ENCODE measurements at regions not wholly inside any gene's neighbourhood (a gene's known extent, or its start where the extent isn't known, plus 50 kb on each side); places are given as distances from the start of the nearest gene placed in this dataset.
"Not testable (repeated sequence)": the region's sequence is repeated elsewhere in the genome, so short reads cannot be mapped to it uniquely, and the experiment has no call there.

GRCh38 chr3:166706094-166706493 is 674.0 kb downstream of the ZBBX start:
- H3K27ac Mint-ChIP-seq: no peak overlapping the region
- H3K9me3 Mint-ChIP-seq: peaks cover 0 to 24% (median 3%) of the 10 kb centered on the region in 5 donors
- H3K4me1 Mint-ChIP-seq: no peaks in the 10 kb centered on the region
- H3K36me3 Mint-ChIP-seq: no peaks in the 10 kb centered on the region
- H3K4me3 Mint-ChIP-seq: no peak overlapping the region
- CTCF ChIA-PET: no interaction called here
- H3K4me1 ChIP-seq (ENCODE audit: insufficient read depth, low read length): no peaks in the 10 kb centered on the region
- H3K9me3 ChIP-seq (ENCODE audit: low read length): no peaks in the 10 kb centered on the region
- H3K27ac ChIP-seq (ENCODE audit: low read depth, low read length): no peak overlapping the region
- POLR2A ChIA-PET: no interaction called here
- H3K27me3 ChIP-seq (ENCODE audit: insufficient read depth, low read length, poor library complexity, severe bottlenecking): no peaks in the 10 kb centered on the region
- H3K4me3 ChIP-seq (ENCODE audit: low read length): no peak overlapping the region
- H3K27me3 Mint-ChIP-seq: no peaks in the 10 kb centered on the region
- no peak for DNase-seq
- H3K36me3 ChIP-seq (ENCODE audit: insufficient read depth, low read length): no peaks in the 10 kb centered on the region

GRCh38 chr3:166697495-166697894 is 682.6 kb downstream of the ZBBX start:
- CTCF ChIA-PET: no interaction called here
- H3K9me3 Mint-ChIP-seq: peaks cover 0 to 30% (median 0%) of the 10 kb centered on the region in 5 donors
- H3K4me3 ChIP-seq (ENCODE audit: low read length): no peak overlapping the region
- no peaks in the 10 kb centered on the region for H3K36me3 Mint-ChIP-seq
- no peaks in the 10 kb centered on the region for H3K36me3 ChIP-seq (ENCODE audit: insufficient read depth, low read length)
- H3K27ac ChIP-seq (ENCODE audit: low read depth, low read length): no peak overlapping the region
- H3K4me1 Mint-ChIP-seq: no peaks in the 10 kb centered on the region
- no peaks in the 10 kb centered on the region for H3K9me3 ChIP-seq (ENCODE audit: low read length)
- H3K27ac Mint-ChIP-seq: no peak overlapping the region
- DNase-seq: no peak
- no peaks in the 10 kb centered on the region for H3K4me1 ChIP-seq (ENCODE audit: insufficient read depth, low read length)
- H3K4me3 Mint-ChIP-seq: no peak overlapping the region
- POLR2A ChIA-PET: no interaction called here
- no peaks in the 10 kb centered on the region for H3K27me3 Mint-ChIP-seq
- no peaks in the 10 kb centered on the region for H3K27me3 ChIP-seq (ENCODE audit: insufficient read depth, low read length, poor library complexity, severe bottlenecking)

GRCh38 chr3:166696103-166696502 is 684.0 kb downstream of the ZBBX start:
- no peak overlapping the region for H3K27ac ChIP-seq (ENCODE audit: low read depth, low read length)
- H3K36me3 ChIP-seq (ENCODE audit: insufficient read depth, low read length): no peaks in the 10 kb centered on the region
- H3K4me1 Mint-ChIP-seq: no peaks in the 10 kb centered on the region
- no peak overlapping the region for H3K4me3 Mint-ChIP-seq
- no peaks in the 10 kb centered on the region for H3K9me3 ChIP-seq (ENCODE audit: low read length)
- peaks cover 0 to 32% (median 0%) of the 10 kb centered on the region in 5 donors for H3K9me3 Mint-ChIP-seq
- POLR2A ChIA-PET: no interaction called here
- no peak overlapping the region for H3K4me3 ChIP-seq (ENCODE audit: low read length)
- no peaks in the 10 kb centered on the region for H3K27me3 Mint-ChIP-seq
- H3K36me3 Mint-ChIP-seq: no peaks in the 10 kb centered on the region
- H3K4me1 ChIP-seq (ENCODE audit: insufficient read depth, low read length): no peaks in the 10 kb centered on the region
- DNase-seq: no peak
- H3K27me3 ChIP-seq (ENCODE audit: insufficient read depth, low read length, poor library complexity, severe bottlenecking): no peaks in the 10 kb centered on the region
- CTCF ChIA-PET: no interaction called here
- H3K27ac Mint-ChIP-seq: no peak overlapping the region

- DNase-seq: no peak
- peaks cover 0 to 17% (median 3%) of the 10 kb centered on the region in 5 donors for H3K9me3 Mint-ChIP-seq
- no peaks in the 10 kb centered on the region for H3K27me3 ChIP-seq (ENCODE audit: insufficient read depth, low read length, poor library complexity, severe bottlenecking)
- no peak overlapping the region for H3K27ac ChIP-seq (ENCODE audit: low read depth, low read length)
- H3K4me1 ChIP-seq (ENCODE audit: insufficient read depth, low read length): no peaks in the 10 kb centered on the region
- no peaks in the 10 kb centered on the region for H3K9me3 ChIP-seq (ENCODE audit: low read length)
- no peaks in the 10 kb centered on the region for H3K36me3 Mint-ChIP-seq
- no peak overlapping the region for H3K4me3 Mint-ChIP-seq
- ChIA-PET POLR2A (no interaction called here), CTCF (no interaction called here)
- no peaks in the 10 kb centered on the region for H3K27me3 Mint-ChIP-seq
- H3K4me3 ChIP-seq (ENCODE audit: low read length): no peak overlapping the region
- no peaks in the 10 kb centered on the region for H3K36me3 ChIP-seq (ENCODE audit: insufficient read depth, low read length)
- no peaks in the 10 kb centered on the region for H3K4me1 Mint-ChIP-seq
- H3K27ac Mint-ChIP-seq: no peak overlapping the region
Measured at GRCh38 chr3:166688665-166689064, 691.4 kb downstream of the ZBBX start.

- no peaks in the 10 kb centered on the region for H3K36me3 Mint-ChIP-seq
- Histone ChIP-seq H3K27ac (ENCODE audit: low read depth, low read length) (no peak overlapping the region), H3K36me3 (ENCODE audit: insufficient read depth, low read length) (no peaks in the 10 kb centered on the region), H3K4me1 (ENCODE audit: insufficient read depth, low read length) (no peaks in the 10 kb centered on the region), H3K9me3 (ENCODE audit: low read length) (no peaks in the 10 kb centered on the region), H3K4me3 (ENCODE audit: low read length) (no peak overlapping the region), H3K27me3 (ENCODE audit: insufficient read depth, low read length, poor library complexity, severe bottlenecking) (no peaks in the 10 kb centered on the region)
- H3K9me3 Mint-ChIP-seq: peaks cover 0 to 7% (median 3%) of the 10 kb centered on the region in 5 donors
- CTCF ChIA-PET: no interaction called here
- H3K27me3 Mint-ChIP-seq: no peaks in the 10 kb centered on the region
- no peaks in the 10 kb centered on the region for H3K4me1 Mint-ChIP-seq
- peak overlapping the region in 1 of 8 donors; percentile 25 for H3K27ac Mint-ChIP-seq
- DNase-seq: no peak
- H3K4me3 Mint-ChIP-seq: no peak overlapping the region
- POLR2A ChIA-PET: no interaction called here
Measured at GRCh38 chr3:166685246-166685645, 694.9 kb downstream of the ZBBX start.

- H3K27me3 Mint-ChIP-seq; H3K4me3 ChIP-seq (ENCODE audit: low read length); DNase-seq; H3K27ac Mint-ChIP-seq; H3K4me1 ChIP-seq (ENCODE audit: insufficient read depth, low read length); H3K4me3 Mint-ChIP-seq; CTCF ChIA-PET; H3K36me3 ChIP-seq (ENCODE audit: insufficient read depth, low read length); H3K4me1 Mint-ChIP-seq; H3K27me3 ChIP-seq (ENCODE audit: insufficient read depth, low read length, poor library complexity, severe bottlenecking); POLR2A ChIA-PET; H3K27ac ChIP-seq (ENCODE audit: low read depth, low read length); H3K36me3 Mint-ChIP-seq; H3K9me3 ChIP-seq (ENCODE audit: low read length); H3K9me3 Mint-ChIP-seq: not testable (repeated sequence)
Measured at GRCh38 chr3:166684077-166684476, 696.0 kb downstream of the ZBBX start.

- H3K4me3 Mint-ChIP-seq: no peak overlapping the region
- no peaks in the 10 kb centered on the region for H3K27me3 ChIP-seq (ENCODE audit: insufficient read depth, low read length, poor library complexity, severe bottlenecking)
- H3K4me1 ChIP-seq (ENCODE audit: insufficient read depth, low read length): no peaks in the 10 kb centered on the region
- H3K9me3 ChIP-seq (ENCODE audit: low read length): no peaks in the 10 kb centered on the region
- H3K4me3 ChIP-seq (ENCODE audit: low read length): no peak overlapping the region
- ChIA-PET CTCF (no interaction called here), POLR2A (no interaction called here)
- no peak overlapping the region for H3K27ac Mint-ChIP-seq
- H3K27ac ChIP-seq (ENCODE audit: low read depth, low read length): no peak overlapping the region
- H3K36me3 ChIP-seq (ENCODE audit: insufficient read depth, low read length): no peaks in the 10 kb centered on the region
- no peak for DNase-seq
- peaks cover 2 to 11% (median 8%) of the 10 kb centered on the region in 5 donors for H3K9me3 Mint-ChIP-seq
- no peaks in the 10 kb centered on the region for H3K36me3 Mint-ChIP-seq
- no peaks in the 10 kb centered on the region for H3K27me3 Mint-ChIP-seq
- H3K4me1 Mint-ChIP-seq: no peaks in the 10 kb centered on the region
Measured at GRCh38 chr3:166669781-166670180, 710.3 kb downstream of the ZBBX start.

- no peak overlapping the region for H3K27ac Mint-ChIP-seq
- no peaks in the 10 kb centered on the region for H3K27me3 ChIP-seq (ENCODE audit: insufficient read depth, low read length, poor library complexity, severe bottlenecking)
- no peaks in the 10 kb centered on the region for H3K4me1 ChIP-seq (ENCODE audit: insufficient read depth, low read length)
- ChIA-PET CTCF (no interaction called here), POLR2A (no interaction called here)
- H3K27ac ChIP-seq (ENCODE audit: low read depth, low read length): no peak overlapping the region
- no peaks in the 10 kb centered on the region for H3K36me3 ChIP-seq (ENCODE audit: insufficient read depth, low read length)
- no peaks in the 10 kb centered on the region for H3K27me3 Mint-ChIP-seq
- H3K9me3 ChIP-seq (ENCODE audit: low read length): no peaks in the 10 kb centered on the region
- H3K9me3 Mint-ChIP-seq: peaks cover 12 to 33% (median 19%) of the 10 kb centered on the region in 5 donors
- DNase-seq: no peak
- H3K4me3 ChIP-seq (ENCODE audit: low read length): no peak overlapping the region
- no peak overlapping the region for H3K4me3 Mint-ChIP-seq
- H3K4me1 Mint-ChIP-seq: no peaks in the 10 kb centered on the region
- H3K36me3 Mint-ChIP-seq: no peaks in the 10 kb centered on the region
Measured at GRCh38 chr3:166663194-166663593, 716.9 kb downstream of the ZBBX start.

GRCh38 chr3:166661621-166662020 is 718.5 kb downstream of the ZBBX start:
- Histone ChIP-seq H3K36me3 (ENCODE audit: insufficient read depth, low read length) (no peaks in the 10 kb centered on the region), H3K4me3 (ENCODE audit: low read length) (no peak overlapping the region), H3K9me3 (ENCODE audit: low read length) (no peaks in the 10 kb centered on the region), H3K4me1 (ENCODE audit: insufficient read depth, low read length) (no peaks in the 10 kb centered on the region), H3K27me3 (ENCODE audit: insufficient read depth, low read length, poor library complexity, severe bottlenecking) (no peaks in the 10 kb centered on the region), H3K27ac (ENCODE audit: low read depth, low read length) (no peak overlapping the region)
- no peaks in the 10 kb centered on the region for H3K27me3 Mint-ChIP-seq
- ChIA-PET CTCF (no interaction called here), POLR2A (no interaction called here)
- no peak overlapping the region for H3K4me3 Mint-ChIP-seq
- H3K36me3 Mint-ChIP-seq: no peaks in the 10 kb centered on the region
- peaks cover 12 to 39% (median 20%) of the 10 kb centered on the region in 5 donors for H3K9me3 Mint-ChIP-seq
- no peaks in the 10 kb centered on the region for H3K4me1 Mint-ChIP-seq
- no peak for DNase-seq
- H3K27ac Mint-ChIP-seq: no peak overlapping the region

All from CD8-positive, alpha-beta memory T cell (primary cell).